Fibroblast of lung (primary cell): ENCODE measurements at regions not wholly inside any gene's neighbourhood (a gene's known extent, or its start where the extent isn't known, plus 50 kb on each side); places are given as distances from the start of the nearest gene placed in this dataset.

Experiments used
- DNase-seq, 2 donors: peaks; one replicate each; pipeline versions ENCODE4 v3.0.0 to v3.0.0-alpha.2; 2010; ENCODE audit warnings: low read depth in 2 of 2
- H2AFZ ChIP-seq: 2 replicates; pipeline ENCODE4 v1.5.1; 2012; ENCODE audit warnings: low read length, control low read depth, inconsistent platforms
- H3K27ac ChIP-seq: 2 replicates; pipeline ENCODE4 v1.5.1; 2011; ENCODE audit warnings: low read length, control low read depth; ENCODE audit not compliant: insufficient read depth
- H3K27me3 ChIP-seq: 2 replicates; pipeline ENCODE4 v1.5.1; 2011; ENCODE audit warnings: mild to moderate bottlenecking, low read length; ENCODE audit not compliant: control insufficient read depth, insufficient read depth
- H3K36me3 ChIP-seq: 2 replicates; pipeline ENCODE4 v1.5.1; 2011; ENCODE audit warnings: low read length; ENCODE audit not compliant: control insufficient read depth, insufficient read depth
- H3K4me1 ChIP-seq: 2 replicates; pipeline ENCODE4 v1.5.1; 2011; ENCODE audit warnings: low read length; ENCODE audit not compliant: control insufficient read depth, insufficient read depth; ENCODE audit errors: extremely low read depth
- H3K4me2 ChIP-seq: 2 replicates; pipeline ENCODE4 v1.5.1; 2011; ENCODE audit warnings: low read length, control low read depth; ENCODE audit not compliant: insufficient read depth; ENCODE audit errors: extremely low read depth
- H3K4me3 ChIP-seq, 4 experiments: fragments of 200-600 bp in 1 of 4; sonication (generic) in 1 of 4; replicated peaks in 1 of 4; 2 replicates each; pipeline ENCODE4 v1.5.1; 2011 to 2016; ENCODE audit warnings: low read length in 4 of 4, low read depth in 3 of 4, mild to moderate bottlenecking in 3 of 4, control low read depth in 2 of 4, inconsistent platforms in 1 of 4, mixed read lengths in 1 of 4; ENCODE audit not compliant: insufficient read depth in 1 of 4; ENCODE audit errors: control extremely low read depth in 1 of 4
- H3K79me2 ChIP-seq: 2 replicates; pipeline ENCODE4 v1.5.1; 2012; ENCODE audit warnings: mild to moderate bottlenecking, low read length, inconsistent platforms; ENCODE audit not compliant: control insufficient read depth, insufficient read depth
- H3K9ac ChIP-seq: 2 replicates; pipeline ENCODE4 v1.5.1; 2011; ENCODE audit warnings: mild to moderate bottlenecking, low read length, control low read depth; ENCODE audit not compliant: insufficient read depth
- H3K9me3 ChIP-seq: 2 replicates; pipeline ENCODE4 v1.5.1; 2012; ENCODE audit warnings: low read depth, low read length; ENCODE audit not compliant: control insufficient read depth, insufficient read depth
- H4K20me1 ChIP-seq: 2 replicates; pipeline ENCODE4 v1.5.1; 2011; ENCODE audit warnings: low read length; ENCODE audit not compliant: control insufficient read depth, insufficient read depth; ENCODE audit errors: extremely low read depth
- EZH2 ChIP-seq: IDR thresholded peaks from 2 replicates; pipeline ENCODE4 v1.5.1; 2012; ENCODE audit warnings: low read length, control low read depth, mild to moderate bottlenecking; ENCODE audit errors: missing control alignments
- TF ChIP-seq, protein P1 (sequence below), 2 donors: IDR thresholded peaks in 1 of 2; conservative IDR thresholded peaks in 1 of 2; 1 replicate in 1 of 2; 2 replicates in 1 of 2; pipeline ENCODE4 v1.5.1; 2011 to 2012; ENCODE audit warnings: low read length in 2 of 2, control low read depth in 1 of 2, inconsistent platforms in 1 of 2, low read depth in 1 of 2, mild to moderate bottlenecking in 1 of 2

DNA sequence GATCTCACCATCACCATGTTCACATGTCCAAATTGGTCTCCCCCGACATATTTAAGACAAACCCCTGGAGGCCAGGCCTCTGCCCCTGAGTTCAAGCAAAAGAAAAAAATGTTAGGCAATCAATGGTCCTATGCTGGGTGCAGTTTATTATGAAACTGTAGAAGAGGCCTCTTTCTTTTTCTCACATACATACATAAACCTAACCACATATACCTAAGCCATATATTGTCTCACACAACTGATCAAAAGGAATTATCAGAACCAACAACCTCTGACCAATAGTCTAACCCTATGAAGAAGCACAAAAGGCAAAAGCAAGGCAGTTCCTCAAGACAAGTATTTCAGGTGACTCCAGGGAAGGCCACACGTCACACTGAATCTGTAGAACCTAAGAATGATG lies 49.9 kb downstream of the ILRUN start:
- Histone ChIP-seq H3K4me3 (no peak overlapping the region), H2AFZ (no peak overlapping the region), H3K4me1 (no peaks in the 10 kb centered on the region), H4K20me1 (no peaks in the 10 kb centered on the region), H3K4me2 (no peak overlapping the region), H3K9me3 (no peaks in the 10 kb centered on the region), H3K79me2 (peaks cover 13% of the 10 kb centered on the region), H3K9ac (no peak overlapping the region), H3K36me3 (peaks cover 5% of the 10 kb centered on the region), H3K27ac (no peak overlapping the region), H3K27me3 (no peaks in the 10 kb centered on the region)
- no peak for DNase-seq
- no peak for TF ChIP-seq EZH2
- TF ChIP-seq, protein P1, sequence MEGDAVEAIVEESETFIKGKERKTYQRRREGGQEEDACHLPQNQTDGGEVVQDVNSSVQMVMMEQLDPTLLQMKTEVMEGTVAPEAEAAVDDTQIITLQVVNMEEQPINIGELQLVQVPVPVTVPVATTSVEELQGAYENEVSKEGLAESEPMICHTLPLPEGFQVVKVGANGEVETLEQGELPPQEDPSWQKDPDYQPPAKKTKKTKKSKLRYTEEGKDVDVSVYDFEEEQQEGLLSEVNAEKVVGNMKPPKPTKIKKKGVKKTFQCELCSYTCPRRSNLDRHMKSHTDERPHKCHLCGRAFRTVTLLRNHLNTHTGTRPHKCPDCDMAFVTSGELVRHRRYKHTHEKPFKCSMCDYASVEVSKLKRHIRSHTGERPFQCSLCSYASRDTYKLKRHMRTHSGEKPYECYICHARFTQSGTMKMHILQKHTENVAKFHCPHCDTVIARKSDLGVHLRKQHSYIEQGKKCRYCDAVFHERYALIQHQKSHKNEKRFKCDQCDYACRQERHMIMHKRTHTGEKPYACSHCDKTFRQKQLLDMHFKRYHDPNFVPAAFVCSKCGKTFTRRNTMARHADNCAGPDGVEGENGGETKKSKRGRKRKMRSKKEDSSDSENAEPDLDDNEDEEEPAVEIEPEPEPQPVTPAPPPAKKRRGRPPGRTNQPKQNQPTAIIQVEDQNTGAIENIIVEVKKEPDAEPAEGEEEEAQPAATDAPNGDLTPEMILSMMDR (conservative IDR thresholded peaks at IDR 0.05 in 1 of 2, IDR thresholded peaks at IDR 0.05 in 1 of 2; ENCODE audit: low read depth in 1 of 2, low read length in 2 of 2), result no peak

DNA sequence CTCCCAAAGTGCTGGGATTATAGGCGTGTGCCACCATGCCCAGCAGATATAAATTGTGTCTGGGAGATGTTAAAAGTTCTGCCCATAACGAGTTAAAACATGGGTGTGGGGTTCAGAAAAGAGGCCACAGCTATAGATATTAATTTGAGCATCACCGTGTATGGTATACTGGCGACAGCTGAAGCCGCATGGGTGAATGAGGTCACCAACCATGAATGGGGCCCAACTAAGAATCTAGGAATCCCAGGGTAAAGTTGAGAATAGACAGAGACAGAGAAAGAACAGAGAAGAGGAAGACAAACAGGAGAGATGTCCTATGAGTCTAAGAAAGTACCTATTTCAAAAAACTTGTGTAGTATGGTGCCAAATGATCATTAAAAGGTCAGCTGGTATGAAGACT lies 50.9 kb downstream of the ILRUN start:
- Histone ChIP-seq H3K79me2 (peaks cover 9% of the 10 kb centered on the region), H4K20me1 (no peaks in the 10 kb centered on the region), H3K4me1 (no peaks in the 10 kb centered on the region), H3K9ac (no peak overlapping the region), H3K27me3 (no peaks in the 10 kb centered on the region), H3K4me2 (no peak overlapping the region), H3K4me3 (no peak overlapping the region), H3K36me3 (peaks cover 5% of the 10 kb centered on the region), H2AFZ (no peak overlapping the region), H3K9me3 (no peaks in the 10 kb centered on the region), H3K27ac (no peak overlapping the region)
- DNase-seq, result no peak
- TF ChIP-seq EZH2, result no peak
- TF ChIP-seq, protein P1 (conservative IDR thresholded peaks at IDR 0.05 in 1 of 2, IDR thresholded peaks at IDR 0.05 in 1 of 2; ENCODE audit: low read depth in 1 of 2, low read length in 2 of 2), result no peak

DNA sequence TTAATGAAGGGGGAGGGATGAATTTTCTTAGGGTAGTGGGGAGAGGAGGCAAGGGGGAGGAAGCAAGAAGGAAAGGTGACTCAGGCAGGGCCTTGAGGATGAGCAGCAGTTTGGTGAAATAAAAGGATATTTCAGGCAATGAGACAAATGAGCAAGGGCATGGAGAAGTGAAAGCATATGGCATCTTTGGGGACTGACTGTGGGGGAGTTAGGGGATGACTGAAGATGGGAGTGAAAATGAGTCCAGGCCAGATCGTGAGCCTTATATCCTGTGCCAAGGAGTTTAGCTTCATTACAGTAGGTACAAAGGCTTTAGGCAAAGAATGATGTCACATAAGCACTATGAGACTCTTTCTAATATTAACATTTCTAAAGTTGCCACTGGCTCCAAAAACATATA lies 51.9 kb downstream of the ILRUN start:
- no peak overlapping the region for H3K4me2 ChIP-seq
- H3K36me3 ChIP-seq, result peaks cover 5% of the 10 kb centered on the region
- no peak overlapping the region for H3K4me3 ChIP-seq
- no peaks in the 10 kb centered on the region for H3K27me3 ChIP-seq
- H3K27ac ChIP-seq, result no peak overlapping the region
- no peaks in the 10 kb centered on the region for H4K20me1 ChIP-seq
- H2AFZ ChIP-seq, result no peak overlapping the region
- H3K4me1 ChIP-seq, result no peaks in the 10 kb centered on the region
- DNase-seq, result no peak
- H3K9ac ChIP-seq, result no peak overlapping the region
- H3K79me2 ChIP-seq, result peaks cover 8% of the 10 kb centered on the region
- no peaks in the 10 kb centered on the region for H3K9me3 ChIP-seq
- TF ChIP-seq, protein P1 (conservative IDR thresholded peaks at IDR 0.05 in 1 of 2, IDR thresholded peaks at IDR 0.05 in 1 of 2; ENCODE audit: low read depth in 1 of 2, low read length in 2 of 2), result no peak
- TF ChIP-seq EZH2, result no peak
